BLaER1 treated with 17β-estradiol and CSF1 and Interleukin-3, amounts not matched to agents 10 nM and 100 nM (cell line): ENCODE measurements at regions not wholly inside any gene's neighbourhood (a gene's known extent, or its start where the extent isn't known, plus 50 kb on each side); places are given as distances from the start of the nearest gene placed in this dataset.
"Not testable (repeated sequence)": the region's sequence is repeated elsewhere in the genome, so short reads cannot be mapped to it uniquely, and the experiment has no call there.

Experiments used
- H3K27ac ChIP-seq, 11 experiments: shearing (Covaris generic); formaldehyde crosslinking; 2 replicates each; pipeline ENCODE4 v1.8.1; 2022
- H3K27me3 ChIP-seq, 11 experiments: shearing (Covaris generic); formaldehyde crosslinking; 2 replicates each; pipeline ENCODE4 v1.8.1; 2022
- H3K36me3 ChIP-seq, 11 experiments: shearing (Covaris generic); formaldehyde crosslinking; 2 replicates each; pipeline ENCODE4 v1.8.1; 2022
- H3K4me1 ChIP-seq, 10 experiments: shearing (Covaris generic); formaldehyde crosslinking; 2 replicates each; pipeline ENCODE4 v1.8.1; 2022
- H3K4me2 ChIP-seq, 11 experiments: shearing (Covaris generic); formaldehyde crosslinking; 2 replicates each; pipeline ENCODE4 v1.8.1; 2022
- H3K4me3 ChIP-seq, 10 experiments: shearing (Covaris generic); formaldehyde crosslinking; 2 replicates each; pipeline ENCODE4 v1.8.1; 2022
- H3K9ac ChIP-seq, 11 experiments: shearing (Covaris generic); formaldehyde crosslinking; 2 replicates each; pipeline ENCODE4 v1.8.1; 2022
- H3K9me3 ChIP-seq, 11 experiments: shearing (Covaris generic); formaldehyde crosslinking; replicated peaks in 1 of 11; 2 replicates each; pipeline ENCODE4 v1.8.1; 2022
- H4K20me1 ChIP-seq, 11 experiments: shearing (Covaris generic); formaldehyde crosslinking; 2 replicates each; pipeline ENCODE4 v1.8.1; 2022
- Cebpa-rat ChIP-seq, 11 experiments: shearing (Covaris generic); IDR thresholded peaks; 2 replicates each; pipeline ENCODE4 v1.8.1; 2022

GRCh38 chr4:34371676-34372075, 1872.6 kb downstream of the ARAP2 start:
- Histone ChIP-seq H3K27ac (no peak overlapping the region), H3K36me3 (no peaks in the 10 kb centered on the region), H3K4me3 (no peak overlapping the region), H3K4me1 (no peaks in the 10 kb centered on the region), H3K9me3 (no peaks in the 10 kb centered on the region), H3K9ac (no peak overlapping the region), H4K20me1 (no peaks in the 10 kb centered on the region), H3K27me3 (no peaks in the 10 kb centered on the region), H3K4me2 (no peak overlapping the region)
- no peak for TF ChIP-seq Cebpa-rat (IDR thresholded peaks at IDR 0.05)

- TF ChIP-seq Cebpa-rat (IDR thresholded peaks at IDR 0.05): no peak
- Histone ChIP-seq H4K20me1 (no peaks in the 10 kb centered on the region), H3K27ac (no peak overlapping the region), H3K4me1 (no peaks in the 10 kb centered on the region), H3K4me3 (no peak overlapping the region), H3K27me3 (no peaks in the 10 kb centered on the region), H3K4me2 (no peak overlapping the region), H3K9ac (no peak overlapping the region), H3K36me3 (no peaks in the 10 kb centered on the region), H3K9me3 (no peaks in the 10 kb centered on the region)
Observed at GRCh38 chr4:34372815-34373214, 1871.5 kb downstream of the ARAP2 start.

- no peak for TF ChIP-seq Cebpa-rat (IDR thresholded peaks at IDR 0.05)
- H3K27ac ChIP-seq: no peak overlapping the region
- H3K27me3 ChIP-seq: no peaks in the 10 kb centered on the region
- no peak overlapping the region for H3K4me2 ChIP-seq
- H3K9me3 ChIP-seq: no peaks in the 10 kb centered on the region
- H3K9ac ChIP-seq: no peak overlapping the region
- H3K4me1 ChIP-seq: no peaks in the 10 kb centered on the region
- H4K20me1 ChIP-seq: no peaks in the 10 kb centered on the region
- H3K36me3 ChIP-seq: no peaks in the 10 kb centered on the region
- H3K4me3 ChIP-seq: no peak overlapping the region
Observed at GRCh38 chr4:34373456-34373855, 1870.9 kb downstream of the ARAP2 start.

- H3K4me2 ChIP-seq: no peak overlapping the region
- H3K27ac ChIP-seq: no peak overlapping the region
- H3K9me3 ChIP-seq: peaks cover 8 to 22% (median 13%) of the 10 kb centered on the region in 11 experiments; a peak in 19 of 22 replicates
- no peak overlapping the region for H3K4me3 ChIP-seq
- H3K4me1 ChIP-seq: no peaks in the 10 kb centered on the region
- no peaks in the 10 kb centered on the region for H3K27me3 ChIP-seq
- no peaks in the 10 kb centered on the region for H4K20me1 ChIP-seq
- no peak for TF ChIP-seq Cebpa-rat (IDR thresholded peaks at IDR 0.05)
- no peak overlapping the region for H3K9ac ChIP-seq
- no peaks in the 10 kb centered on the region for H3K36me3 ChIP-seq
Observed at GRCh38 chr4:34412233-34412632, 1832.1 kb downstream of the ARAP2 start.

- Histone ChIP-seq H3K27me3 (no peaks in the 10 kb centered on the region), H3K36me3 (no peaks in the 10 kb centered on the region), H4K20me1 (no peaks in the 10 kb centered on the region), H3K9ac (no peak overlapping the region), H3K4me1 (no peaks in the 10 kb centered on the region), H3K9me3 (peaks cover 8 to 22% (median 13%) of the 10 kb centered on the region in 11 experiments; a peak in 19 of 22 replicates), H3K27ac (no peak overlapping the region), H3K4me2 (no peak overlapping the region), H3K4me3 (no peak overlapping the region)
- no peak for TF ChIP-seq Cebpa-rat (IDR thresholded peaks at IDR 0.05)
Observed at GRCh38 chr4:34412911-34413310, 1831.4 kb downstream of the ARAP2 start.

- Histone ChIP-seq H3K27ac (no peak overlapping the region), H3K4me1 (peaks cover 0 to 11% (median 8%) of the 10 kb centered on the region in 10 experiments; a peak in 11 of 20 replicates), H3K27me3 (no peaks in the 10 kb centered on the region), H3K9ac (no peak overlapping the region), H4K20me1 (no peaks in the 10 kb centered on the region), H3K36me3 (no peaks in the 10 kb centered on the region), H3K4me2 (no peak overlapping the region), H3K9me3 (peaks cover 0 to 6% (median 0%) of the 10 kb centered on the region in 11 experiments; a peak in 3 of 22 replicates), H3K4me3 (no peak overlapping the region)
- TF ChIP-seq Cebpa-rat (IDR thresholded peaks at IDR 0.05): no peak
Observed at GRCh38 chr4:34417160-34417559, 1827.2 kb downstream of the ARAP2 start.

GRCh38 chr4:34419871-34420270, 1824.4 kb downstream of the ARAP2 start:
- Histone ChIP-seq H3K4me2 (peak overlapping the region in 7 of 11 experiments; percentile 13 to 64 (median 37); a peak in 11 of 22 replicates), H3K36me3 (no peaks in the 10 kb centered on the region), H3K9ac (no peak overlapping the region), H3K9me3 (no peaks in the 10 kb centered on the region), H3K27ac (no peak overlapping the region), H3K4me1 (peaks cover 0 to 20% (median 9%) of the 10 kb centered on the region in 10 experiments; a peak in 11 of 20 replicates), H4K20me1 (no peaks in the 10 kb centered on the region), H3K4me3 (no peak overlapping the region), H3K27me3 (peaks cover 0 to 11% (median 0%) of the 10 kb centered on the region in 11 experiments; a peak in 4 of 22 replicates)
- no peak for TF ChIP-seq Cebpa-rat (IDR thresholded peaks at IDR 0.05)

- H3K4me2 ChIP-seq: 0 out of 22 replicates have a peak overlapping the region, but pooled peaks of 3 of the 11 experiments have one; percentile 2 to 6 (median 3)
- TF ChIP-seq Cebpa-rat (IDR thresholded peaks at IDR 0.05): no peak
Observed at GRCh38 chr4:34422472-34423175, 1821.7 kb downstream of the ARAP2 start.

GRCh38 chr4:34432706-34433105, 1811.6 kb downstream of the ARAP2 start:
- no peak for TF ChIP-seq Cebpa-rat (IDR thresholded peaks at IDR 0.05)
- no peak overlapping the region for H3K4me3 ChIP-seq
- no peaks in the 10 kb centered on the region for H3K36me3 ChIP-seq
- peaks cover 6 to 17% (median 10%) of the 10 kb centered on the region in 10 experiments; a peak in 16 of 20 replicates for H3K4me1 ChIP-seq
- H3K27me3 ChIP-seq: peaks cover 0 to 68% (median 0%) of the 10 kb centered on the region in 11 experiments; a peak in 5 of 22 replicates
- H3K4me2 ChIP-seq: no peak overlapping the region
- no peaks in the 10 kb centered on the region for H4K20me1 ChIP-seq
- H3K27ac ChIP-seq: no peak overlapping the region
- H3K9me3 ChIP-seq: no peaks in the 10 kb centered on the region
- H3K9ac ChIP-seq: no peak overlapping the region

More at GRCh38 chr4:34422472-34423175, 1821.7 kb downstream of the ARAP2 start:
- Histone ChIP-seq H3K27ac (no peak overlapping the region), H3K36me3 (no peaks in the 10 kb centered on the region), H3K4me3 (no peak overlapping the region), H3K9ac (no peak overlapping the region), H3K4me1 (peaks cover 0 to 20% (median 9%) of the 10 kb centered on the region in 10 experiments; a peak in 11 of 20 replicates), H3K27me3 (peaks cover 0 to 20% (median 0%) of the 10 kb centered on the region in 11 experiments; a peak in 4 of 22 replicates), H4K20me1 (no peaks in the 10 kb centered on the region), H3K9me3 (no peaks in the 10 kb centered on the region)

- H4K20me1 ChIP-seq: not testable (repeated sequence)
- H3K27me3 ChIP-seq: peaks cover 0 to 68% (median 0%) of the 10 kb centered on the region in 11 experiments; a peak in 8 of 22 replicates
Observed at GRCh38 chr4:34434377-34434776, 1809.9 kb downstream of the ARAP2 start.

More at GRCh38 chr4:34434377-34434776, 1809.9 kb downstream of the ARAP2 start:
- Histone ChIP-seq H3K4me1 (peaks cover 6 to 17% (median 10%) of the 10 kb centered on the region in 10 experiments; a peak in 16 of 20 replicates), H3K27ac (peak overlapping the region in 7 of 11 experiments; percentile 22 to 67 (median 47); a peak in 14 of 22 replicates), H3K4me2 (peak overlapping the region; percentile 16 to 75 (median 49); a peak in 19 of 22 replicates)
- H3K9ac ChIP-seq, H3K36me3 ChIP-seq, H3K9me3 ChIP-seq, H3K4me3 ChIP-seq: not testable (repeated sequence)
